ENCODE measurements at regions not wholly inside any gene's neighbourhood (a gene's known extent, or its start where the extent isn't known, plus 50 kb on each side); places are given as distances from the start of the nearest gene placed in this dataset.
"Not testable (repeated sequence)": the region's sequence is repeated elsewhere in the genome, so short reads cannot be mapped to it uniquely, and the experiment has no call there.

DNA sequence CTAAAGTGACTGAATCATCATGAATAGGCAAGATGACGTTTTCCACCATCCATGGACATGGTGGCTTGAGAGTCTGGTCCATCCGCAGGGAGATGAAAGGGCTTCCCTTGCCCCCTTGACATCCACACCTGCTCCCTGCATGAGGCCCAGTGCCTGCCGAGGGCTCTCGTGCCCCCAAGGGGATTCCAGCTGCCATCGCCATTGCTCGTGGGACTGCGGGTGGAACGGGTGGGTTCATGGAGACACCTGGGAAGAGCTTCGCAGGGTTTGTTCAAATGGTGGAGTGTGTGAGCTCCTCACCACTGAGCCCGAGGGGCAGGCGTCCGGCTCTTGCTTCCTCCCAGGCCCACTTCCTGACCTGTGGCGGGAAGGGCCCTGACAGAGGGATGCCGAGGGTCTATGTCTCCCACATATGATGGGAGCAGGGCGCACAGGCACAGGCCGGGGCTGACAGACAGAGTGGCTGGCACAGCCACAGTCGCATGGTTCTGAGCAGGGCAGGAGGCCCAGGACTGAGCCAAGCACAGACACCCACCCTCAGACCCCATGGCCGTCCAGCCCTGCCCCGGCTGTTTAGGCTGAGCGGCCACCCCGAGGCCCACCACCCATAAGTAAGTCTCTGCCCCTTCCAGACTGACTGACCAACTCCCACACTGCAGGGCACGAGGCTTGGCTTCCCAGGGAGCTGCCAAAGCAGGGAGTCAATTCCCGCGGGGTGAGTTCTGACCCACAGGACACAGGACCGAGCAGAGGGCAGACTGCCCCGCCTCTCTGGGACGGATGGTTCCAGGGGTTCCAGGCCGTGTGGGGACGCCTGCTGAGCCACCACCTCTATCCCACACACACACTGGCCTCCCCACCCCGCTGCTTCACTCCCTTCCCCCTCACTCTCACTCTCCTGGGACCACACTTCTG lies 70.0 kb upstream of the PPP1R26 start:
- Histone ChIP-seq H3K27ac (no peak overlapping the region), H3K4me3 (no peak overlapping the region), H3K36me3 (no peaks in the 10 kb centered on the region), H3K9me3 (no peaks in the 10 kb centered on the region), H3K27me3 (no peaks in the 10 kb centered on the region), H3K4me1 (no peaks in the 10 kb centered on the region)
- DNase-seq (no peak), ATAC-seq (no peak)
- TF ChIP-seq, protein P1, sequence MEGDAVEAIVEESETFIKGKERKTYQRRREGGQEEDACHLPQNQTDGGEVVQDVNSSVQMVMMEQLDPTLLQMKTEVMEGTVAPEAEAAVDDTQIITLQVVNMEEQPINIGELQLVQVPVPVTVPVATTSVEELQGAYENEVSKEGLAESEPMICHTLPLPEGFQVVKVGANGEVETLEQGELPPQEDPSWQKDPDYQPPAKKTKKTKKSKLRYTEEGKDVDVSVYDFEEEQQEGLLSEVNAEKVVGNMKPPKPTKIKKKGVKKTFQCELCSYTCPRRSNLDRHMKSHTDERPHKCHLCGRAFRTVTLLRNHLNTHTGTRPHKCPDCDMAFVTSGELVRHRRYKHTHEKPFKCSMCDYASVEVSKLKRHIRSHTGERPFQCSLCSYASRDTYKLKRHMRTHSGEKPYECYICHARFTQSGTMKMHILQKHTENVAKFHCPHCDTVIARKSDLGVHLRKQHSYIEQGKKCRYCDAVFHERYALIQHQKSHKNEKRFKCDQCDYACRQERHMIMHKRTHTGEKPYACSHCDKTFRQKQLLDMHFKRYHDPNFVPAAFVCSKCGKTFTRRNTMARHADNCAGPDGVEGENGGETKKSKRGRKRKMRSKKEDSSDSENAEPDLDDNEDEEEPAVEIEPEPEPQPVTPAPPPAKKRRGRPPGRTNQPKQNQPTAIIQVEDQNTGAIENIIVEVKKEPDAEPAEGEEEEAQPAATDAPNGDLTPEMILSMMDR (IDR thresholded peaks at IDR 0.05): no peak
- intact Hi-C loops (cut with DNase I): loop anchor here (10.0 kb wide), 1 partner anchor 325 kb away; the partner anchor contains the start of gene OLFM1

DNA sequence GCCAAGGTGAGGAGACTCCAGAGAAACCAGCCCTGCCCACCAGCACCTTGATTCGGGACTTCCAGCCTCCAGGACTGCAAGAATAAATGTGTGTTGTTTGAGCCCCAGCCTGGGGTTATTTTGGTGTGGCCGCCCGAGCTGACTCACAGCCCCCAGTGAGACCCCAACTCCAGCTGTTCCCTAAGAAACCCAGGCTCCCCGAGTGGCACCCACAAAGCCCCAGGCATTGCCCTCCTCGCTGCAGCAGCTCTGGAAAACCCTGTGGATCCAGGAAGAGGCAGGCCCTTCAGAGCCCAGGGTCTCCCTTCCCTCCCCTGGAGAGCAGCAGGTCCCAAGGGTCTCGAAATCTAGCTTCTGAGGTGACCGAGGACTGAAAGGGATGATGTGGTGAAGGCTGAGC lies 69.2 kb upstream of the PPP1R26 start:
- no peak overlapping the region for H3K27ac ChIP-seq
- TF ChIP-seq, protein P1 (IDR thresholded peaks at IDR 0.05): no peak
- no peak overlapping the region for H3K4me3 ChIP-seq
- ATAC-seq: no peak
- no peaks in the 10 kb centered on the region for H3K9me3 ChIP-seq
- intact Hi-C loops (cut with DNase I): loop anchor here (10.0 kb wide), 1 partner anchor 326 kb away; the partner anchor contains the start of gene OLFM1
- H3K4me1 ChIP-seq: no peaks in the 10 kb centered on the region
- no peaks in the 10 kb centered on the region for H3K36me3 ChIP-seq
- DNase-seq: no peak
- H3K27me3 ChIP-seq: no peaks in the 10 kb centered on the region

GRCh38 chr9:135410831-135411473 lies 68.6 kb upstream of the PPP1R26 start:
- DNase-seq: no peak
- TF ChIP-seq, protein P1 (IDR thresholded peaks at IDR 0.05): no peak
- Histone ChIP-seq H3K27me3 (no peaks in the 10 kb centered on the region), H3K27ac (no peak overlapping the region), H3K36me3 (no peaks in the 10 kb centered on the region), H3K9me3 (no peaks in the 10 kb centered on the region), H3K4me1 (no peaks in the 10 kb centered on the region), H3K4me3 (no peak overlapping the region)
- no peak for ATAC-seq
- intact Hi-C loops (cut with DNase I): loop anchor here (10.0 kb wide), 1 partner anchor 326 kb away; the partner anchor contains the start of gene OLFM1

- H3K9me3 ChIP-seq, DNase-seq, H3K4me1 ChIP-seq, H3K4me3 ChIP-seq, H3K27me3 ChIP-seq, ATAC-seq, H3K27ac ChIP-seq, H3K36me3 ChIP-seq: not testable (repeated sequence)
- intact Hi-C loops (cut with DNase I): loop anchor here (10.0 kb wide), 1 partner anchor 327 kb away; the partner anchor contains the start of gene OLFM1
Observed at GRCh38 chr9:135411605-135412004, 68.0 kb upstream of the PPP1R26 start.

DNA sequence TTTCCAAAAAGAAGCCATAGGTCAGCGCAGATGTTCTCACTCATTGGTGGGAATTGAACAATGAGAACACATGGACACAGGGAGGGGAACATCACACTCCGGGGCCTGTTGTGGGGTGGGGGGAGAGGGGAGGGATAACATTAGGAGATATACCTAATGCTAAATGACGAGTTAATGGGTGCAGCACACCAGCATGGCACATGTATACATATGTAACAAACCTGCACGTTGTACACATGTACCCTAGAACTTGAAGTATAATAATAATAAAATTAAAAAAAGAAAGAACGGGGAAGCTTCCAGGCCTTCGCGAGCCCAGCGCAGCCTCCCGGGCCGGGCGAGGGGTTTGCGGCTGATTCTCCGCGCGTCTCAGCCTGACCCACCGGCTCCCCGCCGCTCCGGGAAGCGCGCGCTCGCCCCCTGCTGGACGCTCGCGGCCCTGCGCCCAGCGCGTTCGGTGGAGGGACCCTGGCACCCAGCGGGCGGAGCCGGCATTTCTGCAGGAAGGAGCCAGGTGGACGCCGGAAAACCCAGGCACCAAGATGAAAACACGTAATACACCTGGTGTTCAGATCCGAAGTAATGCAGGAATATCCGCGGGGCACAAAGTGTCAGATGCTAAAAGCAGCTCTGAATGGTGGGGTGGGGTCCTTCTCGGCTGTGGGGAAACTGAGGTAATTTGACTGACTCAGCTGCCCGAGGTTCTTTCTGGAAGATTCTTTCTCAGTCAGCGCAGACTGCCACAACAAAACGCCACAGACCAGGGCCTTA lies 67.1 kb upstream of the PPP1R26 start:
- DNase-seq: peak; percentile 86

More for the DNA sequence above, 67.1 kb upstream of the PPP1R26 start:
- not testable (repeated sequence) for H3K27ac ChIP-seq, H3K4me1 ChIP-seq, H3K27me3 ChIP-seq, H3K4me3 ChIP-seq, H3K36me3 ChIP-seq, H3K9me3 ChIP-seq
- TF ChIP-seq, protein P1 (IDR thresholded peaks at IDR 0.05): peak; percentile 100
- intact Hi-C loops (cut with DNase I): loop anchor here (10.0 kb wide), 1 partner anchor 328 kb away; the partner anchor contains the start of gene OLFM1
- ATAC-seq: peak; percentile 93
